Suprapubic skin (tissue), 4 donors: ENCODE measurements at regions not wholly inside any gene's neighbourhood (a gene's known extent, or its start where the extent isn't known, plus 50 kb on each side); places are given as distances from the start of the nearest gene placed in this dataset.

Experiments
- DNase-seq, 2 donors: peaks; one replicate each; pipeline ENCODE4 v3.0.0-alpha.2; 2019; ENCODE audit warnings: low spot score in 2 of 2
- H3K27ac ChIP-seq: fragments of 200-600 bp; sonication (generic); one replicate; pipeline ENCODE4 v1.5.1; 2019
- H3K27me3 ChIP-seq: fragments of 200-600 bp; sonication (generic); one replicate; pipeline ENCODE4 v1.5.1; 2019
- H3K36me3 ChIP-seq: fragments of 200-600 bp; sonication (generic); one replicate; pipeline ENCODE4 v1.5.1; 2019
- H3K4me1 ChIP-seq: fragments of 200-600 bp; sonication (generic); one replicate; pipeline ENCODE4 v1.5.1; 2019
- H3K4me3 ChIP-seq: fragments of 200-600 bp; sonication (generic); one replicate; pipeline ENCODE4 v1.5.1; 2019; ENCODE audit warnings: mild to moderate bottlenecking
- H3K9me3 ChIP-seq: fragments of 200-600 bp; sonication (generic); one replicate; pipeline ENCODE4 v1.5.1; 2019
- EP300 ChIP-seq: sonication (generic); formaldehyde crosslinking; IDR thresholded peaks from one replicate; pipeline ENCODE4 v1.6.1; 2017; ENCODE audit warnings: antibody characterized with exemption
- POLR2A ChIP-seq, 2 donors: fragments of 450-650 bp; IDR thresholded peaks; one replicate each; pipeline ENCODE4 v1.6.1; 2017; ENCODE audit warnings: antibody characterized with exemption in 2 of 2, mild to moderate bottlenecking in 2 of 2, moderate library complexity in 2 of 2
- POLR2AphosphoS5 ChIP-seq, 3 donors: sonication (generic); formaldehyde crosslinking; IDR thresholded peaks; one replicate each; pipeline ENCODE4 v1.6.1; 2017; ENCODE audit warnings: antibody characterized with exemption in 3 of 3
- WGBS: methylation state at CpG from one replicate; pipeline ENCODE4 v1.1.5; 2018; 5-methylcytosine and 5-hydroxymethylcytosine counted together
- TF ChIP-seq, protein P1 (sequence below), 2 donors: fragments of 200-600 bp in 1 of 2; fragments of 450-650 bp in 1 of 2; sonication (generic) in 1 of 2; IDR thresholded peaks; one replicate each; pipeline ENCODE4 v1.5.1; 2016 to 2019; ENCODE audit warnings: antibody characterized with exemption in 2 of 2, mild to moderate bottlenecking in 1 of 2, moderate library complexity in 1 of 2

DNA sequence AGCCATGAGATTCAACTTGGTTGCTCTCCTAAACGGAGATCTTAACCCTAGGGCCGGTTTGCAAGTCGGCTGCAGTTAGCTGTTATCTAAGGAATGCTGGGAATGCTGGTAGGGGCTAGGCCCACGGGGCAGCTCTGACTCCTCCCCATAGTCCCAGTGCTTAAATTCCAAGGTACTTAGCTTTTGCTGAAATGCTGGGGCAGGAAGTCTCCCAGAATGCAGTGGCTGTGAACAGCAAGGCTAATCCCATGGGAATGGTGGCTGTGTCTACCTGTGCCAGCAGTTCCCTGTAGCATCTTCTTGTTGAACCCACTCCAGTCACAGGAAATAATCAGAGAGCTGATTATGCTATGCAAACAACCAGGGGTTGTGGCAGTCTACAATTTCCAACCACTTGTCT lies 102.5 kb upstream of the TJP1 start:
- Histone ChIP-seq H3K4me3 (no peak overlapping the region), H3K27ac (no peak overlapping the region), H3K4me1 (no peaks in the 10 kb centered on the region), H3K27me3 (no peaks in the 10 kb centered on the region), H3K9me3 (no peaks in the 10 kb centered on the region), H3K36me3 (no peaks in the 10 kb centered on the region)
- no peak for TF ChIP-seq EP300
- WGBS = 18% methylated on average over 2 of the region's 4 CpGs
- DNase-seq = no peak

DNA sequence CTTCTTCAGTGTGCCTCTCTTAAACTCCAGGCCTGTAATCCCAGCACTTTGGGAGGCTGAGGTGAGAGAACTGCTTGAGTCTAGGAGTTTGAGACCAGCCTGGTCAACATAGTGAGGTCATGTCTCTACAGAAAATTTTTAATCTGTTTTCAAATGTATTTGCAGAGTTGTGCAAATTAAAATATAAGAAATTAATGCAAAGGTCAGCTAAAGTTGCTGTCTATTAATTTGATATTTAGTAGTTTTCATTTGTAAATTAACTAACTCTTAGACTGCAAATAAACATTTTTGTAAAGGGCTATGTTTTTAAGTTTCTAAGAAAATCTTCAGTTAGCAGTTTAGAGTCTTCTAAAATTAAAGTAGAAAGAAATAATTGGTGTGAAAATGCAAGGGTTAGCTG lies 99.9 kb upstream of the TJP1 start:
- TF ChIP-seq, protein P1, sequence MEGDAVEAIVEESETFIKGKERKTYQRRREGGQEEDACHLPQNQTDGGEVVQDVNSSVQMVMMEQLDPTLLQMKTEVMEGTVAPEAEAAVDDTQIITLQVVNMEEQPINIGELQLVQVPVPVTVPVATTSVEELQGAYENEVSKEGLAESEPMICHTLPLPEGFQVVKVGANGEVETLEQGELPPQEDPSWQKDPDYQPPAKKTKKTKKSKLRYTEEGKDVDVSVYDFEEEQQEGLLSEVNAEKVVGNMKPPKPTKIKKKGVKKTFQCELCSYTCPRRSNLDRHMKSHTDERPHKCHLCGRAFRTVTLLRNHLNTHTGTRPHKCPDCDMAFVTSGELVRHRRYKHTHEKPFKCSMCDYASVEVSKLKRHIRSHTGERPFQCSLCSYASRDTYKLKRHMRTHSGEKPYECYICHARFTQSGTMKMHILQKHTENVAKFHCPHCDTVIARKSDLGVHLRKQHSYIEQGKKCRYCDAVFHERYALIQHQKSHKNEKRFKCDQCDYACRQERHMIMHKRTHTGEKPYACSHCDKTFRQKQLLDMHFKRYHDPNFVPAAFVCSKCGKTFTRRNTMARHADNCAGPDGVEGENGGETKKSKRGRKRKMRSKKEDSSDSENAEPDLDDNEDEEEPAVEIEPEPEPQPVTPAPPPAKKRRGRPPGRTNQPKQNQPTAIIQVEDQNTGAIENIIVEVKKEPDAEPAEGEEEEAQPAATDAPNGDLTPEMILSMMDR (IDR thresholded peaks at IDR 0.05) = no peak
- TF ChIP-seq POLR2AphosphoS5 (IDR thresholded peaks at IDR 0.05) (no peak), EP300 (no peak), POLR2A (IDR thresholded peaks at IDR 0.05) (no peak)
- DNase-seq = no peak
- Histone ChIP-seq H3K36me3 (no peaks in the 10 kb centered on the region), H3K27me3 (no peaks in the 10 kb centered on the region), H3K4me3 (no peak overlapping the region), H3K4me1 (no peaks in the 10 kb centered on the region), H3K27ac (no peak overlapping the region), H3K9me3 (no peaks in the 10 kb centered on the region)

DNA sequence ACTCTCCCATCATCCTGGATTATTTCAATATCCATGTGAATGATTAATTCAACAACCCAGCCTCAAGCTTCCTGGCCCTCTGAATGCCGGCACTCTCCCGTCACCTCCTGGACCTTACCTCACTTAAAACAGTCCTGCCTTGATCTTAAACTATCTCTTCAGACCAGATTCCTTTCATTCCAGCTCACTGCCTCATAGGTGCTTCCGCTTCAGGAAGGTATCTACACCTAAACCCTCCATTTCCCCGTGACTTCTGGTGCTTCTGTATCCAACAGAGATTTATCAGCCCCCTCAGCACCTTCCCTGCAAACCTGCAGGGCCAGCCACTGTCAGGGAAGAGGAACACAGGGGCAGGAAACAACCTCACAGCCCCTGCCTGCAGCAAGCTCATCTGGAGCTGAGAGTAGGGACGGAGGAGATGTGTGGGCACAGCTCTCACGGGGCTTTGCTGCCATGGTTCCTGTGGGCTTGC lies 98.9 kb upstream of the TJP1 start:
- 48% methylated on average over 6 of the region's 6 CpGs for WGBS
- TF ChIP-seq POLR2A (IDR thresholded peaks at IDR 0.05) (no peak), POLR2AphosphoS5 (IDR thresholded peaks at IDR 0.05) (no peak), EP300 (no peak)
- TF ChIP-seq, protein P1 (IDR thresholded peaks at IDR 0.05) = no peak
- H3K27me3 ChIP-seq = no peaks in the 10 kb centered on the region
- H3K4me1 ChIP-seq = no peaks in the 10 kb centered on the region
- no peaks in the 10 kb centered on the region for H3K36me3 ChIP-seq
- no peak overlapping the region for H3K4me3 ChIP-seq
- DNase-seq = no peak
- no peak overlapping the region for H3K27ac ChIP-seq
- no peaks in the 10 kb centered on the region for H3K9me3 ChIP-seq

DNA sequence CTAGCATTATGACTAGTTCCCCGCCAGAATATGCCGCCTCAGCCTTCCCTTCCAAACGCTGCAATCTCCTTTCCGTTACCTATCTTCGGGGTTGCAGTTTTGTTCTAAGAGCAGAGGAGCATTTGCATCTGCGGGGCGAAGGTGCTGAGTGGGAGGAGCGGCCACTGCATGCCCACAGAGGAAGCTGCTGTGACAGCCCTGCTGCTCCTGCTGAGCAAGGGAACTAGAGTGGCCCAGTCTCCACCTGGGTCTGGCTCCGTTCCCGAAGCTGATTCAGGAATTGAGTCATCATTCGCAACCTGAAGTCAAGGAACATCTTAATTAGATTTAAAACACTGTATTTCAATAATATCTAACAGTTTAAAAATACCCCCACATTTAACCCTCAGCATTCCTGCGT lies 98.2 kb upstream of the TJP1 start:
- H3K9me3 ChIP-seq = no peaks in the 10 kb centered on the region
- H3K27ac ChIP-seq = no peak overlapping the region
- 60% methylated on average over 12 of the region's 12 CpGs for WGBS
- no peaks in the 10 kb centered on the region for H3K36me3 ChIP-seq
- H3K4me3 ChIP-seq = no peak overlapping the region
- H3K27me3 ChIP-seq = no peaks in the 10 kb centered on the region
- DNase-seq = no peak
- H3K4me1 ChIP-seq = no peaks in the 10 kb centered on the region
- TF ChIP-seq POLR2A (IDR thresholded peaks at IDR 0.05) (no peak), POLR2AphosphoS5 (IDR thresholded peaks at IDR 0.05) (no peak), EP300 (no peak)
- TF ChIP-seq, protein P1 (IDR thresholded peaks at IDR 0.05) = no peak

DNA sequence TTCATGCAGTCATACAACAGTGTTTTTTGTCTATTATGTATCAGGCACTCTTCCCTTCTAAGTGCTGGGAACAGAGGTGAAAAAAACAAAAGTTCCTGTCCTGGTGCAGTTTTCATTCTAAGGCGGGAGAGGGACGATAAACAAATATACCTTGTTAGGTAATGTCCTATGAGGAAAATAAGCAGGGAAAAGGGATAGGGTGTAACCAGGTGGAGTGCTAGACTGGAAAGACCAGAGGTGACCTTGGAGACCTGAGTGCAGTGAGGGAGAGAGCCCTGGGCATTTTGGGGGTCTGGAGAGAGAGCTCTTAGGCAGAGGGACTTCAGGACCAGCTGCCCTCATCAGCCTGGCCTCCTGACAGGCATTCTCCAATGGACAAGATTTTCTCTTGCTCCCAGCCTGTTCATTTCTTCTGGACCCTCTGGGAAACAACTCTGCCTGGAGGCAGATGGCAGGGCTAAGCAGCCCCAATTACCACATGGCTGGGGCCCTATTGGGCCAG lies 97.2 kb upstream of the TJP1 start:
- 86% methylated on average over 2 of the region's 2 CpGs for WGBS

DNA sequence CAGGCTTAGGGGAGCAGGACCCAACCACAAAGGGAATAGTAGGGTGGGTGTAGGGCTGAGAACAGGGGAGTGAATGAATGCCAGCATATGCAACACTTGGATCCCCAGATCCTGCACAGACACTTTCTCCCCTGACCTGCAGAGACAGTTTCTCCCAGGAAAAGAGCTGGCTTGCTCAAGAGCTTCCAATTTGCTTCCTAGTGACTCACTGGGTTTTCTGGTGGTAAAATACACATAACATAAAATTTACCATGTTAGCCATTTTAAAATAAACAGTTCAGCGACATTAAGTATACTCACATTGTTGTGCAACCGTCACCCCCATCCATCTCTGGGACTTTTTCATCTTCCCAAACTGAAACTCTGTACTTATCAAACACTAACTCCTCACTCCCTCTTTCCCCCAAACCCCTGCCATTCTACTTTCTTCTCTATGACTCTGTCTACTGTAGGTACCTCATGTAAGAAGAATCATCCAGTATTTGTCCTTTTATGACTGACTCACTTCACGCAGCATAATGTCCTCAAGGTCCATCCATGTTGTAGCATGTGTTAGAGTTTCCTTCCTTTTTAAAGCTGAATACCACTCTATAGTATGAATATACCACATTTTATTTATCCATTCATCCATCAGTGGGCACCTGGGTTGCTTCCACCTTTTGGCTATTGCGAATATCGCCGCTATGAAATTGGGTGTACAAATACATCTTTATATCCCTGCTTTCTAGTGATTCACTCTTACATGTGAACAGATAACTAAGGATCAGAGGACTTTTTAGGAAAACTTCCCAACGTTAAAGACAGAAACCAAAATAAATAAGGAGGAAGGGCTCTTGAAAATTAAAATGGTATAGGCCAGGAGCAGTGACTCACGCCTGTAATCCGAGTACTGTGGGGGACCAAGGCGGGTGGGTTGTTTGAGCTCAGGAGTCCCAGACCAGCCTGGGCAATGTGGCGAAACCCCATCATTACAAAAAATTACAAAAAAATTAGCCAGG lies 95.6 kb upstream of the TJP1 start:
- Histone ChIP-seq H3K9me3 (no peaks in the 10 kb centered on the region), H3K27me3 (no peaks in the 10 kb centered on the region), H3K36me3 (no peaks in the 10 kb centered on the region), H3K4me3 (no peak overlapping the region), H3K27ac (no peak overlapping the region), H3K4me1 (no peaks in the 10 kb centered on the region)
- TF ChIP-seq EP300 (no peak), POLR2A (IDR thresholded peaks at IDR 0.05) (no peak), POLR2AphosphoS5 (IDR thresholded peaks at IDR 0.05) (no peak)
- TF ChIP-seq, protein P1 (IDR thresholded peaks at IDR 0.05) = no peak
- 88% methylated on average over 11 of the region's 11 CpGs for WGBS
- no peak for DNase-seq

More for the DNA sequence above, 97.2 kb upstream of the TJP1 start:
- Histone ChIP-seq H3K9me3 (no peaks in the 10 kb centered on the region), H3K27ac (no peak overlapping the region), H3K27me3 (no peaks in the 10 kb centered on the region), H3K4me3 (no peak overlapping the region), H3K36me3 (no peaks in the 10 kb centered on the region), H3K4me1 (no peaks in the 10 kb centered on the region)
- TF ChIP-seq POLR2AphosphoS5 (IDR thresholded peaks at IDR 0.05) (no peak), POLR2A (IDR thresholded peaks at IDR 0.05) (no peak)
- no peak for DNase-seq
